ENCODE measurements at regions not wholly inside any gene's neighbourhood (a gene's known extent, or its start where the extent isn't known, plus 50 kb on each side); places are given as distances from the start of the nearest gene placed in this dataset.
A peak's percentile ranks its signal among the peaks of the same experiment; 100 is the strongest.

- no peak for DNase-seq (ENCODE audit: low spot score)
Observed at GRCh38 chr5:104734046-104734445, 1171.5 kb upstream of the NUDT12 start.

- no peak for DNase-seq (ENCODE audit: low spot score)
Observed at GRCh38 chr5:104733063-104733669, 1170.6 kb upstream of the NUDT12 start.

- no peak for DNase-seq (ENCODE audit: low spot score)
Observed at GRCh38 chr5:104731331-104731730, 1168.7 kb upstream of the NUDT12 start.

GRCh38 chr5:104708027-104708426 lies 1145.4 kb upstream of the NUDT12 start:
- no peak for DNase-seq (ENCODE audit: low spot score)

- no peak for DNase-seq (ENCODE audit: low spot score)
Observed at GRCh38 chr5:104706600-104706999, 1144.0 kb upstream of the NUDT12 start.

- no peak for DNase-seq (ENCODE audit: low spot score)
Observed at GRCh38 chr5:104702212-104702611, 1139.6 kb upstream of the NUDT12 start.

GRCh38 chr5:104699438-104699837 lies 1136.8 kb upstream of the NUDT12 start:
- DNase-seq (ENCODE audit: low spot score), result no peak

GRCh38 chr5:104661256-104661655 lies 1098.7 kb upstream of the NUDT12 start:
- no peak for DNase-seq (ENCODE audit: low spot score)

- DNase-seq (ENCODE audit: low spot score), result no peak
Observed at GRCh38 chr5:104659497-104659896, 1096.9 kb upstream of the NUDT12 start.

GRCh38 chr5:104652271-104652861 lies 1089.8 kb upstream of the NUDT12 start:
- DNase-seq (ENCODE audit: low spot score), result no peak

GRCh38 chr5:104650313-104651055 lies 1087.9 kb upstream of the NUDT12 start:
- DNase-seq (ENCODE audit: low spot score), result no peak

- DNase-seq (ENCODE audit: low spot score), result no peak
Observed at GRCh38 chr5:104646416-104646815, 1083.8 kb upstream of the NUDT12 start.

GRCh38 chr5:104643320-104643719 lies 1080.7 kb upstream of the NUDT12 start:
- DNase-seq (ENCODE audit: low spot score), result no peak

- DNase-seq (ENCODE audit: low spot score), result no peak
Observed at GRCh38 chr5:104635227-104635626, 1072.6 kb upstream of the NUDT12 start.

- DNase-seq (ENCODE audit: low spot score), result no peak
Observed at GRCh38 chr5:104628911-104629310, 1066.3 kb upstream of the NUDT12 start.

- DNase-seq (ENCODE audit: low spot score), result no peak
Observed at GRCh38 chr5:104626122-104626521, 1063.5 kb upstream of the NUDT12 start.

- DNase-seq (ENCODE audit: low spot score), result no peak
Observed at GRCh38 chr5:104612005-104612404, 1049.4 kb upstream of the NUDT12 start.

GRCh38 chr5:104611135-104611767 lies 1048.7 kb upstream of the NUDT12 start:
- DNase-seq (ENCODE audit: low spot score), result peak; percentile 2

- no peak for DNase-seq (ENCODE audit: low spot score)
Observed at GRCh38 chr5:104606258-104606829, 1043.8 kb upstream of the NUDT12 start.

GRCh38 chr5:104599726-104600125 lies 1037.1 kb upstream of the NUDT12 start:
- no peak for DNase-seq (ENCODE audit: low spot score)

GRCh38 chr5:104598285-104598684 lies 1035.7 kb upstream of the NUDT12 start:
- DNase-seq (ENCODE audit: low spot score), result no peak

- no peak for DNase-seq (ENCODE audit: low spot score)
Observed at GRCh38 chr5:104594850-104595249, 1032.3 kb upstream of the NUDT12 start.

- no peak for DNase-seq (ENCODE audit: low spot score)
Observed at GRCh38 chr5:104576677-104577076, 1014.1 kb upstream of the NUDT12 start.
